Nephron (organoid): ENCODE measurements at regions not wholly inside any gene's neighbourhood (a gene's known extent, or its start where the extent isn't known, plus 50 kb on each side); places are given as distances from the start of the nearest gene placed in this dataset.

Experiments
- H3K27ac Mint-ChIP-seq, 3 experiments: 2 replicates each; pipeline ENCODE4 v1.8.0; 2020; ENCODE audit warnings: mixed read lengths in 3 of 3, mild to moderate bottlenecking in 2 of 3, moderate library complexity in 1 of 3
- H3K27me3 Mint-ChIP-seq: 2 replicates; pipeline ENCODE4 v1.8.0; 2021; ENCODE audit warnings: low read depth, mild to moderate bottlenecking, moderate library complexity, mixed read lengths
- H3K36me3 Mint-ChIP-seq: 2 replicates; pipeline ENCODE4 v1.8.0; 2020; ENCODE audit warnings: low read depth, mixed read lengths
- H3K4me1 Mint-ChIP-seq: 2 replicates; pipeline ENCODE4 v1.8.0; 2020; ENCODE audit warnings: mixed read lengths
- H3K4me3 Mint-ChIP-seq, 3 experiments: 2 replicates each; pipeline ENCODE4 v1.8.0; 2020; ENCODE audit warnings: mild to moderate bottlenecking in 3 of 3, mixed read lengths in 3 of 3, moderate library complexity in 2 of 3
- H3K9me3 Mint-ChIP-seq: 2 replicates; pipeline ENCODE4 v1.8.0; 2020; ENCODE audit warnings: mixed read lengths
- CTCF ChIP-seq, 3 experiments: fragments of 200-600 bp; sonication (generic); IDR thresholded peaks; one replicate each; pipeline ENCODE4 v1.5.0; 2021; ENCODE audit warnings: antibody characterized with exemption in 3 of 3; ENCODE audit not compliant: unreplicated experiment in 3 of 3

GRCh38 chr5:158477214-158477613 lies 618.3 kb upstream of the CLINT1 start:
- Mint-ChIP-seq H3K36me3 (no peaks in the 10 kb centered on the region), H3K27me3 (peaks cover 1% of the 10 kb centered on the region), H3K9me3 (no peaks in the 10 kb centered on the region), H3K4me3 (no peak overlapping the region), H3K4me1 (peaks cover 26% of the 10 kb centered on the region), H3K27ac (peak overlapping the region in 1 of 3 experiments; percentile 2)
- no peak for TF ChIP-seq CTCF (IDR thresholded peaks at IDR 0.05; ENCODE audit: unreplicated experiment in 3 of 3)

- no peak for TF ChIP-seq CTCF (IDR thresholded peaks at IDR 0.05; ENCODE audit: unreplicated experiment in 3 of 3)
- Mint-ChIP-seq H3K27ac (peak overlapping the region; percentile 38 to 71 (median 39)), H3K36me3 (no peaks in the 10 kb centered on the region), H3K4me1 (peaks cover 39% of the 10 kb centered on the region), H3K4me3 (no peak overlapping the region), H3K9me3 (peaks cover 7% of the 10 kb centered on the region), H3K27me3 (no peaks in the 10 kb centered on the region)
These were observed 614.2 kb upstream of the CLINT1 start for GRCh38 chr5:158473016-158473635.

- peaks cover 39% of the 10 kb centered on the region for H3K4me1 Mint-ChIP-seq
- no peak overlapping the region for H3K4me3 Mint-ChIP-seq
- TF ChIP-seq CTCF (IDR thresholded peaks at IDR 0.05; ENCODE audit: unreplicated experiment in 3 of 3), result no peak
- no peaks in the 10 kb centered on the region for H3K27me3 Mint-ChIP-seq
- no peaks in the 10 kb centered on the region for H3K36me3 Mint-ChIP-seq
- peak overlapping the region; percentile 30 to 80 (median 78) for H3K27ac Mint-ChIP-seq
- H3K9me3 Mint-ChIP-seq, result peaks cover 7% of the 10 kb centered on the region
These were observed 612.6 kb upstream of the CLINT1 start for GRCh38 chr5:158471535-158471924.

GRCh38 chr5:158470764-158471534 lies 612.0 kb upstream of the CLINT1 start:
- Mint-ChIP-seq H3K4me1 (peaks cover 42% of the 10 kb centered on the region), H3K27ac (peak overlapping the region; percentile 30 to 80 (median 78)), H3K4me3 (no peak overlapping the region), H3K36me3 (no peaks in the 10 kb centered on the region), H3K9me3 (peaks cover 7% of the 10 kb centered on the region), H3K27me3 (no peaks in the 10 kb centered on the region)
- TF ChIP-seq CTCF (IDR thresholded peaks at IDR 0.05; ENCODE audit: unreplicated experiment in 3 of 3), result no peak

- no peaks in the 10 kb centered on the region for H3K36me3 Mint-ChIP-seq
These were observed 609.5 kb upstream of the CLINT1 start for GRCh38 chr5:158468444-158468843.

More at GRCh38 chr5:158468444-158468843, 609.5 kb upstream of the CLINT1 start:
- Mint-ChIP-seq H3K27me3 (no peaks in the 10 kb centered on the region), H3K9me3 (peaks cover 7% of the 10 kb centered on the region), H3K4me3 (no peak overlapping the region), H3K4me1 (peaks cover 55% of the 10 kb centered on the region), H3K27ac (peak overlapping the region in 1 of 3 experiments; percentile 6)
- TF ChIP-seq CTCF (IDR thresholded peaks at IDR 0.05; ENCODE audit: unreplicated experiment in 3 of 3), result no peak
